Upper lobe of right lung (tissue), 1 donor: ENCODE measurements at regions not wholly inside any gene's neighbourhood (a gene's known extent, or its start where the extent isn't known, plus 50 kb on each side); places are given as distances from the start of the nearest gene placed in this dataset.
"Not testable (repeated sequence)": the region's sequence is repeated elsewhere in the genome, so short reads cannot be mapped to it uniquely, and the experiment has no call there.

Experiments used
- ATAC-seq: fragments of 200-7000 bp; cut with Tn5 transposase; one replicate; pipeline ENCODE4 v1.9.1; 2020; ENCODE audit warnings: mild to moderate bottlenecking, moderate library complexity
- DNase-seq: peaks from one replicate; pipeline ENCODE4 v3.0.0-alpha.2; 2020
- H3K27ac ChIP-seq: fragments of 200-600 bp; one replicate; pipeline ENCODE4 v1.8.0; 2022
- H3K27me3 ChIP-seq: fragments of 200-600 bp; one replicate; pipeline ENCODE4 v1.8.0; 2022; ENCODE audit warnings: mild to moderate bottlenecking
- H3K36me3 ChIP-seq: fragments of 200-600 bp; one replicate; pipeline ENCODE4 v1.8.0; 2022
- H3K4me1 ChIP-seq: fragments of 200-600 bp; one replicate; pipeline ENCODE4 v1.8.0; 2022
- H3K4me3 ChIP-seq: fragments of 200-600 bp; one replicate; pipeline ENCODE4 v1.8.0; 2022; ENCODE audit warnings: mild to moderate bottlenecking
- H3K9me3 ChIP-seq: fragments of 200-600 bp; one replicate; pipeline ENCODE4 v1.8.0; 2022
- intact Hi-C: fragments of 100-400 bp; cut with DNase I; formaldehyde crosslinking; loops from one replicate; pipeline ENCODE4 v1.11.0; 2022
- TF ChIP-seq, protein P1 (sequence below): fragments of 200-600 bp; IDR thresholded peaks from one replicate; pipeline ENCODE4 v1.8.0; 2022; ENCODE audit warnings: antibody characterized with exemption
- donor health status: DM: no; HTN: yes; CAD: no; lungs with severe emphysema.

DNA sequence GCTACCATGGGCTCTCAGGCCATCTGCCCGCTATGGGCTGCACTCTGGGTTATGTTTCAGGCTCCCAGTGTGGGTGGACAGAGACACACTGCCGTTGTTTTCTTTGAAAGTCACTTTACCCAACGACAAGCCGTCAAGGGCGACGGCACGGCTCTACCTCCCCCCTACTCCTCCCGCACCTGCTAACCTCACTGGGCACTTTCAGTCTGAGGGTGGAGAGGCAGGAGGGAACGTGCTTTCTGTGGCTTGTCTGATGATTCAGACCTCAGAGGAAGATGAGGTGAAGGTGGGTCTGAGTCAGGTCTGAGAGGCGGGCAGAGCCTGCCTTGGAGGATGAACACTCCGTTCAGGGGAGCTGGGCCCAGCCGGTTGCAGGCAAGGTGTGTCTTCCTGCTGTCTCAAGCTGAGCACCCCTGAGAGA is 147.6 kb upstream of the HDAC4 start:
- no peaks in the 10 kb centered on the region for H3K27me3 ChIP-seq
- no peak overlapping the region for H3K27ac ChIP-seq
- no peaks in the 10 kb centered on the region for H3K36me3 ChIP-seq
- H3K4me1 ChIP-seq: no peaks in the 10 kb centered on the region
- H3K9me3 ChIP-seq: no peaks in the 10 kb centered on the region
- ATAC-seq (no peak), DNase-seq (peak; percentile 44)
- TF ChIP-seq, protein P1, sequence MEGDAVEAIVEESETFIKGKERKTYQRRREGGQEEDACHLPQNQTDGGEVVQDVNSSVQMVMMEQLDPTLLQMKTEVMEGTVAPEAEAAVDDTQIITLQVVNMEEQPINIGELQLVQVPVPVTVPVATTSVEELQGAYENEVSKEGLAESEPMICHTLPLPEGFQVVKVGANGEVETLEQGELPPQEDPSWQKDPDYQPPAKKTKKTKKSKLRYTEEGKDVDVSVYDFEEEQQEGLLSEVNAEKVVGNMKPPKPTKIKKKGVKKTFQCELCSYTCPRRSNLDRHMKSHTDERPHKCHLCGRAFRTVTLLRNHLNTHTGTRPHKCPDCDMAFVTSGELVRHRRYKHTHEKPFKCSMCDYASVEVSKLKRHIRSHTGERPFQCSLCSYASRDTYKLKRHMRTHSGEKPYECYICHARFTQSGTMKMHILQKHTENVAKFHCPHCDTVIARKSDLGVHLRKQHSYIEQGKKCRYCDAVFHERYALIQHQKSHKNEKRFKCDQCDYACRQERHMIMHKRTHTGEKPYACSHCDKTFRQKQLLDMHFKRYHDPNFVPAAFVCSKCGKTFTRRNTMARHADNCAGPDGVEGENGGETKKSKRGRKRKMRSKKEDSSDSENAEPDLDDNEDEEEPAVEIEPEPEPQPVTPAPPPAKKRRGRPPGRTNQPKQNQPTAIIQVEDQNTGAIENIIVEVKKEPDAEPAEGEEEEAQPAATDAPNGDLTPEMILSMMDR: no peak
- no peak overlapping the region for H3K4me3 ChIP-seq
- intact Hi-C loops: no loop called here

DNA sequence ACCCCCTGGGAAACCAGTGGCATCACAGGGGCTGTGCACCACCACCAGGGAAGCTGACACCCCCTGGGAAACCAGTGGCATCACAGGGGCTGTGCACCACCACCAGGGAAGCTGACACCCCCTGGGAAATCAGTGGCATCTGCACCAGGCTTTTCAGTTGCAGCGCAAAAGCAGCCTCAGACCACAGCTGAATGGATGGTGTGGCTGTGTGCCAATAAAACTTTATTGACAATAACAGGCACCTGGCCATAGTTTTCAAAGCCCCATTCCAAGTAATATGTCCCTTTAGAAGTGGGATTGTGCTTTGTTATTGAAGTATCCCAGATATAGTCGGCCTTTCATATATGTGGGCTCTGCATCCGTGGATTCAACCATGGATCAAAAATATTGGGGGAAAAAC is 146.3 kb upstream of the HDAC4 start:
- H3K9me3 ChIP-seq, H3K27ac ChIP-seq, H3K36me3 ChIP-seq, H3K27me3 ChIP-seq, DNase-seq, intact Hi-C loops, H3K4me1 ChIP-seq, H3K4me3 ChIP-seq, ATAC-seq: not testable (repeated sequence)

DNA sequence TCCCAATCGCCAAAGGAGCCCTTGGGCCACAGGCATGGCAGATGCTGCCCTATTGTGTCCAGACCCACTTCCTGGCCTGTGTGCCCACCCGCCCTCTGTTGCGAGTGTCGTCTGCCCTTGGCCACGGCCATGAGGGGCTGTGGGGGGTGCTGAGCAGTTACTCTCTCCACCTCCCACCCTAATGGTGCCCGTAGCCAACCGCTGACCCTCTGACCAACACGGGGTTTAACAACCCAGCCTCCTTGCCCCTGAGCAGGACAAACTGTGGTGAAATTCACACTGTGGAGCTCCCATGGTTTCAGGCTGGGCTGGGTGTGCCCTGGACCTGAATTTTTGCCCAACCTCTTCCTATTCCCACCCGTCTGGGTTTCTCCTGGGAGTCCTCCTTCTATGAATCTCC is 145.7 kb upstream of the HDAC4 start:
- DNase-seq (peak; percentile 51), ATAC-seq (no peak)
- H3K4me3 ChIP-seq: no peak overlapping the region

DNA sequence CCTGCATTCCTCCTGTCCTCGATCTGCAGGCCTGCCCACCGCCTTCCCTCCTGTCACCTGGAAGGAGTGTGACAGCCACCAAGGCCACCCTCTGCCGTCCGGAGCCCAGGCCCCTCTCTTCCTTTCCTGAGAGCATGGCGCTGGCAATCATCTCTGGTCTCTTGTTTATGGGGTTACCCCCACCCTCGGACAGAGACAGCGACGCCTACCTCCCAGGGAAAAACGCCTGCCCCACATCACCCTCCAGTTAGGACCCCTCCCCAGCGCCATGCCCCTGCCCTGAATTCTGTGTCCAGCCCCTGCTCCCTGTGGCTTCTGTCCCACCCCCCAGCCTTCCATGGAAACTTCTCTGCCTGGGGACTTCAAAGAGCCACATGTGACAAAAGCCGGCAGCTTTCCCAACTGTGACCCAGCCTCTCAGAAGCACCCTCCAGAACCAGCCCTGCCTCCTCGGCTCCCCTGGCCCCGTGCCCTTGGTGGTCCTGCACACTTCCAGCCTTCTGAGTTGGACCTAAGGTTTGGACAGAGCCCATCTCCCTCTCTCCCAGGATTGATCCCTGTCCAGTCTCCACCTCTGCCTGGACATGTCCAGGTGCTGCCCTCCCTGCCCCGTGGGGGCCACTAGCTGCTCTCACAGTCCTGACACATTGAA is 145.0 kb upstream of the HDAC4 start:
- peak; percentile 53 for DNase-seq

More for the DNA sequence above, 145.7 kb upstream of the HDAC4 start:
- Histone ChIP-seq H3K36me3 (no peaks in the 10 kb centered on the region), H3K9me3 (no peaks in the 10 kb centered on the region), H3K27me3 (no peaks in the 10 kb centered on the region), H3K4me1 (no peaks in the 10 kb centered on the region), H3K27ac (no peak overlapping the region)
- TF ChIP-seq, protein P1: no peak
- intact Hi-C loops: no loop called here

DNA sequence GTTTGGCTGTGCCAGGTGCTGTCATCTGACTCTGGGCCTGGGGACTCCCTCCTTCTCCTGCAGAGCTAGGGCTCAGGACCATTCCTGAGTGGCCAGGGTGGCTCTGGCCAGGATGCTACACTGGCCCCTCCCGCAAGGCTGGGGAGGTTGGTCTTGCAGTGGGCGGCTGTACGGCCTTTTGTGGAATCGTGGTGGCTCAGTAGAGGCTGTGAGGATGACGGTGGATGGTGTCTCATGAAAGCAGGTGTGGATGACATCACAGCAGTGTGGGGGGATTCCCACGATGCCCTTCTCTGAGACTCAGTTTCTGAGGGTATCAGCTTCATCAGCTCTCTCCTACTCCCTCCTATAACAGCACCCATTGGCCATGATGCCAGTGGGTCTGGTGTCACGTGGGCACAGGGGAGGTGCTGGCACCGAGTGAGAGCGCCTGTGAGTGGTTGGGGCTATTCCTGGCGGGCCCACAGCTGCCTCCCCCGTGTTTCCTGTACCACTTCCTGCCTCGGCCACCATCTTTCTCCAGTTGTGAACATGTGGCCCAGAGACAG is 144.2 kb upstream of the HDAC4 start:
- DNase-seq (peak; percentile 44), ATAC-seq (no peak)
- TF ChIP-seq, protein P1: no peak
- intact Hi-C loops: no loop called here
- Histone ChIP-seq H3K4me1 (no peaks in the 10 kb centered on the region), H3K27me3 (peaks cover 4% of the 10 kb centered on the region), H3K9me3 (no peaks in the 10 kb centered on the region), H3K4me3 (no peak overlapping the region), H3K27ac (no peak overlapping the region), H3K36me3 (no peaks in the 10 kb centered on the region)

More for the DNA sequence above, 145.0 kb upstream of the HDAC4 start:
- Histone ChIP-seq H3K27me3 (no peaks in the 10 kb centered on the region), H3K4me3 (no peak overlapping the region), H3K27ac (no peak overlapping the region), H3K9me3 (no peaks in the 10 kb centered on the region), H3K4me1 (no peaks in the 10 kb centered on the region), H3K36me3 (no peaks in the 10 kb centered on the region)
- intact Hi-C loops: no loop called here
- no peak for ATAC-seq
- TF ChIP-seq, protein P1: no peak

DNA sequence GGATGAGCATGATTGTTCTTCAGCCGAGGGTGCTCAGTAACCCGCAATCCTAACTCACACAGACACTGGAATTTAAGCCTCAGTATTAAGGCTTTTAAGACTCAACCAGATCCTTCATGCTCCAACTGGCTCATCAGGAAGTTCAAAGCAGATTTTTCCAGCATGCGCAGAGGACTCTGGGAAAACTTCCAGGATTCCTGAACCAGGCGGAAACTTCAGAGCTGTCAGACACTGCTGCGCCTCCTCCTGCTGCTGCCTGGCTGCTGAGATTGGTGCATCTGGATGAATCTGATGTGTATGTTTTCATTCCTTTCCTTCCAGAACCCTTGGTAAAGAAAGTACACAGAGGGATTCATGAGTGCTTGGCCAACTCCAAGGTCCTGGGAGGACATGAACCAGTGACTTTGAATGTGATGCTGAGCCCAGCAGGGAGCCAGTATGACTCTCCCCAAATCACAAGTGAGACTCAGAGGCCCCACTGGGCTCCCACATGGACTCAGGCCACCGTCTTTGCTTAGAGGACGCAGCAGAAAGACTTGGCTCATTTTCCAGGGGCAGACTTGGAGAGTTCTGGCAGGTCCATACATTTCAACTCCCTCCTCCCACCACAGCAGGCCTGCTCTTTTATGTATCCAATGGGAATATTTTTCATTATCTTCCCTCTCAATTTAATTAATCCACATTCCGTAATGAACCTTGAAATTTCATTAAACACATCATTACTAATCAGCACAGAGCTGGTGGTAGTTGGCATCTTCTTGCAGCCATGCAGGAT is 143.5 kb upstream of the HDAC4 start:
- TF ChIP-seq, protein P1: no peak
- H3K27me3 ChIP-seq: peaks cover 4% of the 10 kb centered on the region
- intact Hi-C loops: no loop called here
- H3K4me3 ChIP-seq: no peak overlapping the region
- no peaks in the 10 kb centered on the region for H3K9me3 ChIP-seq
- DNase-seq (no peak), ATAC-seq (no peak)
- no peaks in the 10 kb centered on the region for H3K4me1 ChIP-seq
- no peaks in the 10 kb centered on the region for H3K36me3 ChIP-seq
- H3K27ac ChIP-seq: no peak overlapping the region
